GM21723 (cell line): ENCODE measurements at regions not wholly inside any gene's neighbourhood (a gene's known extent, or its start where the extent isn't known, plus 50 kb on each side); places are given as distances from the start of the nearest gene placed in this dataset.
"Not testable (repeated sequence)": the region's sequence is repeated elsewhere in the genome, so short reads cannot be mapped to it uniquely, and the experiment has no call there.

Source experiments
- ATAC-seq: cut with Tn5 transposase; IDR thresholded peaks from one replicate; pipeline ENCODE4 v1.9.1; 2021; ENCODE audit warnings: mild to moderate bottlenecking, moderate library complexity; ENCODE audit not compliant: unreplicated experiment

DNA sequence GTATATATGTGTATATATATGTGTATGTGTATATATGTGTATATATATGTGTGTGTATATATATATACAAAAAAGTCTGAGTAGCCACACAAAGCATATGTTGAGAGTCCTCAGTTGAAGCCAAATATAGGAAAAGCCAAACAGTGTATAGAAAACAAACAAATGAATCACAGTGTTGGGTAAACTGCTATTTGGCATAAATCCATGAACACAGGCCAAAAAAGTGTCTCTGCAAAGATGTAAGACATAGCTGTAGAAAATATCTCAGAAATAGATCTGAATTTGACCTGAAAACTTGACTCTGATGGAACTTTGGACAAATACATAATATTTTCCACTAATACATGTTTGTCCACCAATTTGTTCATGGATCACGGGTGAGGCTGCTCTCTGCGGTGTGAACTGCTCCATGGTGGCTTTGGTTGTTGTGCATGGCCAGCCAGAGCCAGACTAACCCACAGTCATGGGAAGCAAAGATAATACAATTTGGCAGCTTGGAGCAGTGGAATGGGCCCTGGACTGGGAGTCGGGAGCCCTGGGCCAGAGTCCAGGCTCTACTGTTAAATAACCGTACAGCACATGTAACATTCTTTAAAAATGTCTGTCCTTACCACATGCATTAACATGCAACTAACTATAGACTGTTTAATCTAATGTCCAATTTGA, 76.9 kb upstream of the EED start:
- no peak for ATAC-seq

DNA sequence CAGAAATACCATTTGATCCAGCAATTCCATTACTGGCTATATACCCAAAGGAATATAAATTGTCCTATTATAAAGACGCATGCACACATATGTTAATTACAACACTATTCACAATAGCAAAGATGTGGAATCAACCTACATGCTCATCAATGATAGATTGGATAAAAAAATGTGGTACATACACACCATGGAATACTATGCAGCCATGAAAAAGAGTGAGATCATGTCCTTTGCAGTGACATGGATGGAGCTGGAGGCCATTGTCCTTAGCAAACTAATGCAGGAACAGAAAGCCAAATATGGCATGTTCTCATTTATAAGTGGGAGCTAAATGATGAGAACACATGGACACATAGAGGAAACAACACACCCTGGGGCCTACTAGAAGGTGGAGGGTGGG, 78.3 kb upstream of the EED start:
- not testable (repeated sequence) for ATAC-seq

DNA sequence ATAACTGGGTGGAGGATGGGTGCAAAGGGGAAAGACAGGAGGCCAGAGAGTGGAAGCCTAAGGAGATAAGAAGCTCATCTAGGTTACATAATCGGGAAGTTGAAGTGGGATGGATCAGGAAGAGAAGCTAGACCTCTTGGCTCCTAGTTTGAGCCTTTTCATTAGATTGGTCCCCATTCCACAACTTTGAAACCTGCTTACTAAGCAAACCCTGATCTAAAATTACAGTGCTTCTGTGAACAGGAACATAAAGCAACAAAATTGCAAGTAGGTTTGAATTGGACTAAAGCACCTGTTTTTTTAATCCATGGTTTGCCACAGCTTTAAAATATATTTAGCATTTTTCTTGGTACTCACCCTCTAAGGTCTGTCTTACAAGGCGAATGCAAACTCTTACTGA, 80.4 kb upstream of the EED start:
- ATAC-seq = no peak

DNA sequence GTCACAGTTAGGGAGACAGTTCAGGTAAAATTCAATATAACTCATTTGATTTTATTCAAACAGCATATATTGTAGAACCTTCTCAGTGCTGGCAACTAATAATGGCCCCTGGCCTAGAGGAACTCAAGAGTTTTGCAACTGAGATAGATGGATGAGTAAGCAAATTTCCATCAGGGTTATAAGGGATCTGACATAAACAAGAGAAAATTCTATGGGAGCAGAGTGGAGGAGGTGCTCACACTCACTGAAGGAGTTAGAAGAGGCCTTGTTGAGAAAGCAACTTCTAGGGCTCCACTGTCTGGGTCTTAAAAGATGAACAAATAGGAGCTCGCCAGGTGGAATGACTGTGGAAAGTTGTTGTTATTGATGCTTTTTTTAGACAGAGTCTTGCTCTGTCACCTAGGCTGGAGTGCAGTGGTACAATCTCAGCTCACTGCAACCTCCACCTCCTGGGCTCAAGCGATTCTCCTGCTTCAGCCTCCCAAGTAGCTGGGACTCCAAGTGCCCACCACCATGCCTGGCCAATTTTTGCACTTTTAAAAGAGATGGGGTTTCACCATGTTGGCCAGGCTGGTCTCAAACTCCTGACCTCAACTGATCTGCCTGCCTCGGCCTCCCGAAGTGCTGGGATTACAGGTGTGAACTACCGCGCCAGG, 81.2 kb upstream of the EED start:
- ATAC-seq = not testable (repeated sequence)

DNA sequence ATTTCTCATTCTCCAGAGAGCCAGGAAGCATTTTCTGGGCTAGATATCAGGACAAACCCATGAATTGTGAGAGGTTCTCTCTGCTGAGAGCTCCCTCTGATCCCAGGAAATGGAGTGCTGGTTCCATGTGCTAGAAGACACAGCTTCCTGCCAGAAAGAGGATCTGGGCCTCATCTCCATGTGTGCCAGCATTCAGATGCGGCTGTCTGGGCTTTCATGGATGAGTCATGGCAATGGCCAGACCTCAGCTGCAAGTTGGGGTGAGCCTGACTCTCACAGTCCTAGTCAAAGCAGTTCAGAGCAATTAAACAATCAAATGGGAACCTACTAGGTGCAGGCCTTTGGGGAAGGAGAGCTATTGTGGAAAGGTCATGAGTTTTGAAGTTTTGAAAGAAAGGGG, 82.3 kb upstream of the EED start:
- no peak for ATAC-seq

DNA sequence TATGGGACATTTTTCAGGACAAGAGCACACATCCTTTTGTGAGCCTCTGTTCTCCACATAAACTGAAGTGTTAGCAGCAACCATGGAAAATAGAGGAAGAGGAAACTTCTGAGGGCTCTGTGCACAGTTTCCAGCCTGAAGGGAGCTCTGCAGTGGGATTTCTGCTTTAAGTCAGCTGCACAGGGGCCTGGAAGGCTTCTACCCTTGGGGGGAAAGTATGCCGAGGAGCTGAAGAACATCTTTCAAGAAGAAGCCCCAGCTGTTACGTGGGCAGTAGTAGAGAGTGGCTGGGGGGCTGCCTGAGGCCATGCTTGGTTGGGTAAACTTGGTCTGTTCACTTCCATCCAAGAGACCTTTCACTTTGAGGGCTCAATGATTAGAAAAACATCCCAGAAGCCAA, 82.7 kb upstream of the EED start:
- ATAC-seq = no peak

DNA sequence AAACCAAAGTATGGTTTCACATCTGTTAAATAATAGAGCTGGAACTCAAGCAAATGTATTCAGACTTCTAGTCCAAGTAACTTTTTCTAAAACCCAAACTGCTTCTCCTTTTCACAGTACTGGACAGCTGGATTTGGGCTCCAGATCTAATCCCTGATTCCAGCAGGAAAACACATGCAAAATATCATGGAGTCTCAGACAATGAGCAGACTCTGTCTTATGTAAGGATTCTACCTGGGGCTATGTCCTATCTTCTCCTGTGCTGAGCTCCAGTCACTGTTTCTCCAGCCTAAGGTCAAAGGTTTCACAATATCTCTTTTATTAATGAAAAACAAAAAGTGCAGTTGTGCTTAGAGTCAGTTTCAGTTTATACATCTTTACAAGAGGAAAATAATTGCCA, 83.2 kb upstream of the EED start:
- ATAC-seq = no peak

DNA sequence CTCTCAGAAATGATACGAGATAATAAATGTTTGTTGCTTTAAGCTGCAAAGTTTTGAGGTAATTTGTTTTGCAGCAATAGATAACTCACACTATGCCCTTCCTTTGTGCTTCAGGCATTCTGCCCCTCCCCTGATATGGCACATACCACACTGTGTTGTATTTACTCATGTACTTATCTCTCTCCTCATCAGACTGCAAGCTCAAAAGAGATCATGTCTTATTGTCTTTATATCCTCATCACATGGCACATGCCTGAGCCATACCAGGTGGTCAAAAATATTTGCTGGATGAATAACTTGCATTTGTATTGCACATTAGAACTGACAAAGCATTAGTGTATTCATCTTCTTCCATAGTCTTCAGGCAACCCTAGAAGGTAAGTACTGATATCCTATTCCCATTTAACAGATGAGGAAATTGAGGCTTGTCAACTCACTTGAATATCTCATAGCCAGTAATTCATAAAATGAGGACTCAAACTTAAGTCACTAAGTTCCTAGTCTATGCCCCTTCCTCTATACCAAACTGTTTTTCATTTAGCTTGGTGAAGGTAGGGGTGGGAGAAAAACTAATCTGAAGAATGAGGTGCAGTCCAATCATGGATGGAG, 83.9 kb upstream of the EED start:
- ATAC-seq = no peak

DNA sequence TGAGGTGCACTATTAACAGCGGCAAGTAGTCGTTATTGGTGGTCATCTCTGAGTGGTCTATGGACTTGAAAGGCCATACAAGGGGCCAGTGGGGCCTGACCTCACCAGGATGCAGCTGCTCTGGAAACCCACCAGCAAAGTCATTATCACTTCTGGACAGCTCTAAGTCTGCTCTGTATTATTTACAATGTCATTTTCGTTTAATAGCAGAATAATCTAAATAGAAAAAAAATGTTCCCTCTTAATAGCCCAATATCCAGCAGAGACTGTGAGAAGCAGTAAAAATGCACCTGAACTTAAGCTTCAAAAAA, 85.0 kb upstream of the EED start:
- no peak for ATAC-seq

DNA sequence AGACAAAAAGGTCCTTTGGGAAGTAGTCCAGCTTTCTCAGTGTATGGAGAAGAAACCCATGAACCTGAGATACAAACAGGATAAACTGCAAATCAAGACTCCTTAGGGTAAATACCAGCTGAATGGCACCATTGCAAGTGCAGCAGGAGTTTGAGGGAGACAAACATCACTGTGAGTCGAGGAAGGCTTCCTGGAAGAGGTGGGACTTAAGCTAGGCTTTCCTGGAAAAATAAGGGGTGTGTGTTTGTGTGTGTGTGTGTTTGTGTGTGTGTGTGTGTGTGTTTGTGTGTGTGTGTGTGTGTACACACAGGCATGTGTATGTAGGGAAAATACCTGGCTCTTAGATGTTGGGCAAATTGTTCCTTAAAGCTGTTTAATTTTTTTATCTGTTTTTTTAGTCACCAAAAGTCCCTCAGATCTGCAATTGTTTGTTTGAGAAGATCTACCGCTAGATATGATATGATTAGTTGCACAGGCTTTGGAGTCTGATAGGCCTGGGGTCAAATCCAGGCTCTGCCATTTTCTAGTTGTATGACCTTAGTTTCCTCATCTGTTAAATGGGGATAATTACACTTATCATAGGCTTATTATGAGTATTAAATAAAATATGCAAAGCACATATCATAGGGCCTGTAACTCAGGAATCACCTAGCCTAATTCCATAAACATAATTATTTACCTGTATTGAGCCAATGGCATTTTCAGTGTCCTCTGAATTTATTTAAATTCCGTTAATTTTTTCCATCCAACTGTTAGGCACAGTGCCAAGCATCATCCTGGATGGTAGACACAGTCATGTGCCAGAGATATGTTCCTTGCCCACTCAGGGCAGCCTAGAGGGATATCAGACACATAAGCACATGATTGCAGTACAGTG, 85.6 kb upstream of the EED start:
- no peak for ATAC-seq

DNA sequence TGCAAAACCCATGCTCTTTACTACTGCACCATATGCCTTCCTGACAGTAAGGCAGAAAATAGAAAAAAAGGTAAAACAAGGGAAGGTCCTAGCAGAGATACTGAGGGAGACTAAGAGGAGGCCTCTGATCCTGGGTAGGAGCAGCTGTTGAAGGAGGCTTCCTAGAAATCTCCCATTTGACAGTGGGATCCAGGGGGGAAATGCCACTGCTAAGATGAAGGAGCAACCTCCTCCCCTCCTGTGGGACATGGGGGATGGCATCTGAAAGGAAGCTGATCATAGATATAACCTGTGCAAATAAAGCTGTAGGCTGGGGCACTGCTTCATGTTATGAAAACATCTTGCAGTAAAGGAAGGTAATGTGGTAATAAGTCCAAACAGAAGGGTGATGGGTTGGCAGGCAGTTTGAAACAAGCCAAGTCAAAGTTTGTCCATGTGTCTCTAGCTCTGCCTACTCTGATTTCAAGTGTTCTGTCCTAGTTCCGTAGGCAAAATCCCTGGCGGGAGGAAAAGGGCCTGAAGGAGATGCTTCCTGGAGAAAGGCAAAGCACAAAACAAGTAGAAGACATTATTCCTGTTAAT, 86.7 kb upstream of the EED start:
- ATAC-seq = no peak

DNA sequence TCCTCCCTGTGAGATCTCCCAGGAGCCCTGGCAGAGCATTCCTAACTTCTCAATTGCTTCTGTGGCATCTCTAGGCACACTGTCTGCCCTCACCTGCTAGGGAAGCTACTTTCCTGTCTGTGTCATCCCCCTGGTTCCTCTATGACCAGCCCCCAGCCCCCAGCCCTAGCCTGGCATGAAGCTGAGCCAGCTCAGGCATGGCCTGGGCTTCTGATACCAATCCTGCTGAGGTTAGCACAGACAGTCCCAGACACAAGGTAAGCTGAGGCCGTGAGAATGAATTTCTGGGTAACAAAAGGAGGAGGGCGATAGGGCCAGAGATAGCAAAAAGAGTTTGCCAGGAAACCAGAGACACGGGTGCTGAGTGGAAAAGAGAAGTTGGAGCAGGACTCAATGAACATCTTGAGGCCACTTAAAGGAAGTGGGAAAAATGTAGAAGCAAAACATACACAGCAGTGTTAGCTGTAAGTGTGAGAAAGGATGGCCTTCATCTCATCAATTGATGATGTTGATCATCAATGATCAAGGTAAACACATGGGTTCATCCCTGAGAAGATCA, 87.6 kb upstream of the PICALM start:
- no peak for ATAC-seq

DNA sequence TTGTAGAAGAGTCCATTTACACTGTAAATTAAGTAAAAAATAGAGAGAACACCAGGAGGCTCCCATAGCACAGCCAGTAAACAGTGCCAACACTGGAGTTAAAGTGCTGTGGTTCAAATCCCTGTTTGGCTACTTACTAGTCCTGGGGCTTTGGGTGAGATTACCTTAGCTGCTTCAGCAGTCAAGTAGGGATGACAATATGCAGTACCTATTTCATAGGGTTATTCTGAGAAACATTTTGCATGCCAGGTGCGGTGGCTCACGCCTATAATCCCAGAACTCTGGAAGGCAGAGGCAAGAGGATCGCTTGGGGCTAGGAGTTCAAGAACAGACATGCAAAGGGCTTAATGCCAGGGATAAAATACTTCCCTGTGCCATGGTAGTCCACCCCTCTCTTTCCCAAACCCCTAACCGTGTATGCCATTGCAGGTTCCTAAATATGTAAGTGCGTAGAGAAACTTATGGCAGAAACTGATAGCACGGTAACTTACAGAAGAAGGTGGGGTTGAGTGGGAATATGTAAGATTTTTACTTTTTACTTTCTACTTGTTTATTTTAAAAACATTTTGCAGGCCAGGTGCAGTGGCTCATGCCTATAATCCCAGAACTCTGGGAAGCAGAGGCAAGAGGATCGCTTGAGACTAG, 86.4 kb upstream of the PICALM start:
- no peak for ATAC-seq

DNA sequence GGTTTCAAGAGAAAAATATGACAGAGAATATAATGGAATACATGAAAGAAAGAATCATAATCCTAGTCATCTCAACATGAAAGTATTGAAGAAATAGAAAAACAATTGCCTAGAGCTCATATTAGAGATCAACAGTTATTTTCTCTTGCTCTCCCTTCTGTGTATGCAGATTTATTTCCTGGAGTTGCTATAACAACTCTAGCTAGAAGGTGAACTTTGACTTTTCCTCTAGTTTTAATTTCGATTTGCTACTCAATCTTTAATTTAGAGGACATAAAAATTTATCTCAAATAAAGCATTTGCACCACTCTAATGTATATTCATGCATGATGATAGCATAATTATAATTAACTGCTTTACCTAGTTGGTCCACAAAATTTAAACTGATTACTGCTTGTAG, 84.6 kb upstream of the PICALM start:
- no peak for ATAC-seq

DNA sequence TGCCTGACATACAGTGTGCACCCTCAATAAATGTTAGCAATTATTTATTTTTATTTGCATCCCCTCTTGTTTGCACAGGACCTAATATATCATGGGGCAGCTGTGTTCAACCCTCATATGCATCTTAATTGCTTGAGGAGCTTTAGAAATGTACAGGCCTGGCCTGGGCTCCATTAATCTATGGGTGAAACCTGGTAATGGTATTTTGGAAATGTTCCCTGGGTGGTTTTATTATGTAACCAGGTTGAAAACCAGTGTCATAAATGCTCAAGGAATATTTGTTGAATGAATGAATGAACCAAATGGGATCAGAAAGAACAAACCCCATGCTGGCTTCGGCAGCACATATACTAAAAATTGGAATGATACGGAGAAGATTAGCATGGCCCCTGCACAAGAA, 84.0 kb upstream of the PICALM start:
- ATAC-seq = no peak

DNA sequence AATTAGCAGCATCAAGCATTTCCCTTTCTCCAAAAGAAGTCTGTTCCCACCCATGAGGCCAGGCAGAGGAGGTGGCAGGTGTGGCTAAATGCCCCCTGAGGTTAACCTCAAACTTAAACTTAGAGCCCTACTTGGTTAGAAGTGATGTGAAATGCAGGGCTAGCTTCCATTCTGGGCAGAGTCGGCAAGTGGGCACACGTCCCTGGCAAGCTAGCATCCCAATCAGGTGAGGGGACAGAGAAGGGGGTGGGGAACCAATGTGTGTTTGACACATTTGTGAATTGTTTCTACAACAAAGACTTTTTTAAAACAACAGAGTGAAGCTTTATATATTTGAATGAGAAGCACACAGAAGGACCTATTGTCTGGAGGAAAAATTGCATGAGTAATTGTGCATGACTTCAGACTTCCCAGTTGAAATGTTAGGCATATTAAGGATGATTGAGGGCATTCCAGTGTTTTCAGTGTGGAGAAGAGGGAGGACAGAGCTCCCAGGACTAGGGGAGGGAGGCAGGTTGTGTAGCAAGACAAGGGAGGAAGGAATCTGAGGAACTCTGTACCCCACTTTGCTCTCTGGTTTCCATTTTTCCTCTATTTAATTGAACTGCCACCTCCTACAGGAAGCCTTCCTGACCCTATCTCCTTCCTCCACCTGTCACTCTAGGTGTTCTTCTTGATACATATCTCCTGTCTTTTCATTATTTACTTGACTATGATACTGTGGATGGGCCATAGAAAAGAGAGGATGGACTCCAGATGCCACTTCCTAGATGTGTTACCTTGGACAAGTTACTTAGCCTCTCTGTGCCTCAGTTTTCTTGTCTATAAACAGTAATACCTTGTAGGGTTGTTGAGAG, 83.3 kb upstream of the PICALM start:
- ATAC-seq = peak; percentile 34

DNA sequence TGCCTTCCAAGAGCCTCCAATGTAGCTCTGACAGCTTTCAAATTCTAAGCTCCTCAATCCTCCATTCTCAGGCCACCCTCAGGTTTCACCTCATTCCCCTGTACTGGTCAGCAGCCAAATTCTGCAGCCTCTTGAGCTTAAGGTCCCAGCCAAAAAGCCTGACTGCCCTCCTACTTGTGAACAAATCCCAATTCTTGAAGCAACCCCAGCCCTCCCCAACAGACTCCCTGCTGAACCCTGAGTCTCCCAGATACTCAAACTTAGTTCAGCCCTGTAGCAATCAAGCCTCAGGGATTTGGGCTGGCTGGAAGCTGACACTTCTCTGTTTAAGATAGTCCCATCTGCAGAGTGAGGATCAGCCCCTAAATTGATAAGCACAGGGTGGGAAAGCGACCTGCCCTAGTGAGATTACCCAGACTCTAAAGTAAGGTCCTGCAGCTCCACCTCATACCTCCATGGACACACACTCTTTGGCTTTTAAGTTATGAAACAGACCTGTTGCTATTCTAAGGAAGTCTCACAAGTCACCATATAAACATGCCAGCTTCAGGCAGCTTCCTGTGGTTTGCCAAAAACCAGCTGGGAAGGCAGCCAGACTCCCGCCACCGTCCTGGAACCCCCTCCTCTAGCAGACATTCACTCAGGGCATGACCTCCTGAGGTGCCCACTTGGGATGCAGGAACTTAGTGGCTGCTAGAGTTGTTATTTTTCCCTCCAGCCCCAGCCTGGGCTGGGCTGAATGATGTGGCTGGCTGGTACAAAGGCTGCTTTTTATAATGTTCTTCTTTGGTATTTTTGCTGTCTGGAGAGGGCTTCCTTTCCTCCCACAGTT, 82.5 kb upstream of the PICALM start:
- peak; percentile 70 for ATAC-seq

DNA sequence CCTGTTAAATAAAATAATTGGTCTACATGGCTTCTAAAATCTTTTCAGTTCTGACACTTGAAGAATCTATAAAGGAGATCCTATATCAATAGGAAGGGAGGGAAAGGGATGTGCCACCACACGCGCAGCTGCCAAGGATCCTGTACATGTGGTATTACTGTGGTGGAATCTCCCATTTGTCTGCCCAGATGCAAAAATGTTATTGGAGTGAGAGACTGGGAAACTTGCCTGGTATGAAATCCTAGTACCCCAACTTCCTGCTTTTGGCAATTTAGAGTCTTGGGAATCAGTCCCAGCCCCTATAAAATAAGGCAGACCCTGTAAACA, 81.9 kb upstream of the PICALM start:
- no peak for ATAC-seq

DNA sequence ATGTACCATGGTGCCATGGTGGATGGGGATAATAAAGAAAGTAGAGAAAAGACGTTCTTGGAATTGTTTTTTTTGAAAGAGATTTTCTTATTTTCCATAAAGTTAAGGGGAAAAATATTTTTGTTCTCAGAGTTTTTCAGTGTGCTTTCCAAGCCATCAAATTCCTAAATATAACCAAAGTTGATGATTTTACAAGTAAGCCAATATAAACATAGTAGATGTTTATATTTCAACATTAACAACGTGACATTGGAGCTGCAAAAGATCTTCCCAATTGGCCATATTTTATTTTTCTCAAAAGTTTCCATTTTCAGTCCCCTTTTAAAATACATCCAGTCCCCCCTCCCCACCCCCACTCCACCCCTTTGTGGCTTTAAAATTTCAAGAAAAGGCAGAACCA, 80.9 kb upstream of the PICALM start:
- no peak for ATAC-seq
